ENCODE measurements at regions not wholly inside any gene's neighbourhood (a gene's known extent, or its start where the extent isn't known, plus 50 kb on each side); places are given as distances from the start of the nearest gene placed in this dataset.

DNA sequence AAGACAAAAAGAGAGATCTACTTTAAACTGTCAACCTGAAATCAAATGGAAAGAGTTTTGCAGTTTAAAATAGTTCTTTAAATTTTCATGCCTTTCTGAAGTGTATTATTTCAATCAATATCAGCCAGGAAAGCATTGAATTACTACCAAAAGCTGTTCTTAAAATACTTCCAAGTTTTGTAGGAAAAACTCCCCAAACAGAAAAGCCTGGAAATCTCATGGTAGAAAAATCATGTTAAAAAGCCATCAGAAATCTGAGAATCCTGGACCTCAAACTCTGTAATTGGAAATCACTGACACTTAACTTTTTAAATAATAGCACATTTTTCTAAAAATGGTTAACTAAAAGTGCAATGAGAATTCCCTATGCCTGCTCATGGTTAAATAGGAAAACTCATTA, 63.3 kb upstream of the CNTNAP4 start:
- DNase-seq: no peak
- no peak overlapping the region for H3K4me3 ChIP-seq (ENCODE audit: insufficient read depth, low read depth, low read length)
- peaks cover 1% of the 10 kb centered on the region; the same call in 1 of the 2 replicates for H3K27me3 ChIP-seq (ENCODE audit: control insufficient read depth, insufficient read depth, low read length)
- no peaks in the 10 kb centered on the region for H3K36me3 ChIP-seq (replicated peaks; ENCODE audit: control insufficient read depth, insufficient read depth, low read length)

DNA sequence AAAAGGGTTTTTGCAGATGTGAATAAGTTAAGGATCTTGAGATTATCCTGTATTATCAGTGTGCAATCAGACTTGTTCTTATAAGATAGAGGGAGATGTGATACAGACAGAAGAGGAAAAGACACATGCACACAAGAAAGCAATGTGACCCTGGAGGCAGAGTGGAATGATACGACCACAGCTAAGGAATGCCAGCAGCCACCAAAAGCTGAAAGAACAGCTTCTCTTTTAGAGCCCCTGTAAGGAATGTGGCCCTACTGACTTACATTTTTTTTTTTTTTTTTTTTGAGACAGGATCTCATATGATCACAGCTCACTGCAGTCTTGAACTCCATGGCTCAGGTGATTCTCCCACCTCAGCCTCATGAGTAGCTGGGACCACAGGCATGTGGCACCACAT, 62.3 kb upstream of the CNTNAP4 start:
- H3K4me3 ChIP-seq (ENCODE audit: insufficient read depth, low read depth, low read length): no peak overlapping the region
- no peak for DNase-seq
- H3K27me3 ChIP-seq (ENCODE audit: control insufficient read depth, insufficient read depth, low read length): peaks cover 4% of the 10 kb centered on the region
- H3K36me3 ChIP-seq (replicated peaks; ENCODE audit: control insufficient read depth, insufficient read depth, low read length): no peaks in the 10 kb centered on the region

DNA sequence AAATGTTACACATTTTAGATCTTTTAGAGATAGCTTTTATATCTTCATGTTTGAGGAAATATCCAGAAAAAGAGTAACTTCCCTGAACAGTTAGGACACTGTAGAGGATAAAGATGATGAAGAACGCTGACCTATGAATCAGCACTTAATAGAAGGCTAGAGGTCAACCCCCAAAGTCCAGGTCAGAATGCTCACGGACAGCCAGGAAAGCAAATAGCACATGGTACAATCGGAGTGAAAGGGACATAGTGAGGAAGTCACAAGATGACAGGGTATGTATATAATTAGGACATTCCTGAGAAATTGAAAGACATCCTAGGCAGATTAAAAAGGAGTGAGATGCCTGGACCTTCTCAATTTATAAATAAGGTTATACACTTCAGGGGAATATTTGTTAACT, 55.1 kb upstream of the CNTNAP4 start:
- DNase-seq: no peak
- no peak overlapping the region for H3K4me3 ChIP-seq (ENCODE audit: insufficient read depth, low read depth, low read length)
- H3K36me3 ChIP-seq (replicated peaks; ENCODE audit: control insufficient read depth, insufficient read depth, low read length): no peaks in the 10 kb centered on the region
- H3K27me3 ChIP-seq (ENCODE audit: control insufficient read depth, insufficient read depth, low read length): peaks cover 40% of the 10 kb centered on the region

DNA sequence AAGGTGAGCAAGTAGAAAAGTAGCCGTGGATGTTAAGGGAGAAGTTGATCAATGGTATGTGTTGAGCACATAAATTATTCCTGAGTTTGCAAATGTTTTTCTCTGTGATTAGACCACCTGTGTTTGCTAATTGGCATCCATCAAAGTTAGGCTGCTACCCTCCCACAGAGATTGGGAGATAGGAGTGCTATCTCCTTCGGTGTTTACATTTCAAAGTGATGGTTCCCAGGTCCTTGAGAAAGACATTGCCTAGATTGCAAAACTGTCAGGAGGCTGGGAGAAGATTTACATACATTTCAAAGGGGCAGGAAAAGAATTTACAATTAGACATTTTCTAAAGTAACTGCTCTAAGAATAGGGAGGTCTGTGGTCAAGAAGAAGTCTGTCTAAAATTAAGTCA, 54.3 kb upstream of the CNTNAP4 start:
- Histone ChIP-seq H3K4me3 (ENCODE audit: insufficient read depth, low read depth, low read length) (no peak overlapping the region), H3K27me3 (ENCODE audit: control insufficient read depth, insufficient read depth, low read length) (peaks cover 39% of the 10 kb centered on the region), H3K36me3 (replicated peaks; ENCODE audit: control insufficient read depth, insufficient read depth, low read length) (no peaks in the 10 kb centered on the region)
- no peak for DNase-seq

DNA sequence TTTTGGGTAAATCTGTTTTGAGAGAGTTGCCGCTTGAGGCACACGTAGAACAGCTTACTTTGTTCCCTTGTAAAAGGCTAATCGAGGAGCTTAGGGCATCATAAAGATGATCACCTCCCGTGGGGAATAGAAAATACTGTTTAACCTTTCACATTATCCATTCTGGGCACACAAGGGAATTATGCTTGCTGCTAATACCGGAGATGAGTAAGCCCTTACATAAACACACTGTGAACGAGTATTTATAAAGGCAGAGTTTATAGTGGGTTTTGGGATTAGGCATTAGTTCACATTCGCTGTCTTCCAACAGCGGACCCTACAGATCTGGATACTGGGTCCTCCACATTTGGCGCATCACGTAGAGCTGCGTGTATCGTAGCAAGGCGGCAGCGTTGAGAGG, 51.2 kb upstream of the CNTNAP4 start:
- H3K4me3 ChIP-seq (ENCODE audit: insufficient read depth, low read depth, low read length): no peak overlapping the region
- peaks cover 32% of the 10 kb centered on the region for H3K27me3 ChIP-seq (ENCODE audit: control insufficient read depth, insufficient read depth, low read length)
- no peaks in the 10 kb centered on the region for H3K36me3 ChIP-seq (replicated peaks; ENCODE audit: control insufficient read depth, insufficient read depth, low read length)
- DNase-seq: no peak

- Histone ChIP-seq H3K4me3 (ENCODE audit: insufficient read depth, low read depth, low read length) (no peak overlapping the region), H3K27me3 (ENCODE audit: control insufficient read depth, insufficient read depth, low read length) (peaks cover 27% of the 10 kb centered on the region), H3K36me3 (replicated peaks; ENCODE audit: control insufficient read depth, insufficient read depth, low read length) (no peaks in the 10 kb centered on the region)
- DNase-seq: no peak
Measured at GRCh38 chr16:76226481-76226880, 50.7 kb upstream of the CNTNAP4 start.

Data from H7 (cell line).